Hepatocyte (in vitro differentiated cells): ENCODE measurements at regions not wholly inside any gene's neighbourhood (a gene's known extent, or its start where the extent isn't known, plus 50 kb on each side); places are given as distances from the start of the nearest gene placed in this dataset.

Source experiments
- DNase-seq: peaks from one replicate; pipeline ENCODE4 v3.0.0-alpha.2; 2016; ENCODE audit warnings: low spot score
- H2AFZ ChIP-seq: fragments of 200-600 bp; sonication (generic); 2 replicates; pipeline ENCODE4 v1.6.0; 2016; ENCODE audit warnings: antibody characterized with exemption, mild to moderate bottlenecking
- H3K27ac ChIP-seq: fragments of 200-600 bp; sonication (generic); 2 replicates; pipeline ENCODE4 v1.5.1; 2016; ENCODE audit warnings: mild to moderate bottlenecking
- H3K27me3 ChIP-seq: fragments of 200-600 bp; sonication (generic); 2 replicates; pipeline ENCODE4 v1.6.1; 2016
- H3K36me3 ChIP-seq: fragments of 200-600 bp; sonication (generic); replicated peaks from 2 replicates; pipeline ENCODE4 v1.5.1; 2016; ENCODE audit warnings: low read depth; ENCODE audit not compliant: insufficient read depth
- H3K4me1 ChIP-seq: fragments of 200-600 bp; sonication (generic); 2 replicates; pipeline ENCODE4 v1.5.1; 2016; ENCODE audit warnings: mild to moderate bottlenecking, moderate library complexity; ENCODE audit not compliant: insufficient read depth
- H3K4me2 ChIP-seq: fragments of 200-600 bp; sonication (generic); 2 replicates; pipeline ENCODE4 v1.6.0; 2016
- H3K4me3 ChIP-seq: fragments of 200-600 bp; sonication (generic); 2 replicates; pipeline ENCODE4 v1.5.1; 2016; ENCODE audit warnings: mild to moderate bottlenecking
- H3K79me2 ChIP-seq: fragments of 200-600 bp; sonication (generic); 2 replicates; pipeline ENCODE4 v1.6.0; 2017; ENCODE audit warnings: mild to moderate bottlenecking
- H3K9me2 ChIP-seq: fragments of 200-600 bp; sonication (generic); replicated peaks from 2 replicates; pipeline ENCODE4 v1.6.0; 2017; ENCODE audit warnings: mild to moderate bottlenecking; ENCODE audit not compliant: insufficient read depth
- H3K9me3 ChIP-seq: fragments of 200-600 bp; sonication (generic); 2 replicates; pipeline ENCODE4 v1.5.1; 2016; ENCODE audit warnings: low read depth, mild to moderate bottlenecking
- H4K20me1 ChIP-seq: fragments of 200-600 bp; sonication (generic); 2 replicates; pipeline ENCODE4 v1.6.0; 2016; ENCODE audit warnings: mild to moderate bottlenecking; ENCODE audit not compliant: insufficient read depth, poor library complexity, severe bottlenecking
- EZH2 ChIP-seq: fragments of 200-600 bp; sonication (generic); IDR thresholded peaks from 2 replicates; pipeline ENCODE4 v1.6.1; 2016; ENCODE audit warnings: antibody characterized with exemption, mild to moderate bottlenecking, borderline replicate concordance
- EZH2phosphoT487 ChIP-seq: fragments of 200-600 bp; sonication (generic); IDR thresholded peaks from one replicate; pipeline ENCODE4 v1.6.1; 2018; ENCODE audit warnings: antibody characterized with exemption, mild to moderate bottlenecking, low read depth, moderate library complexity; ENCODE audit not compliant: unreplicated experiment, severe bottlenecking
- whole genome bisulfite sequencing: methylation state at CpG from one replicate; pipeline ENCODE4 v1.1.6; 2016; ENCODE audit warnings: low lambda C conversion rate; ENCODE audit errors: missing lambda C conversion rate; 5-methylcytosine and 5-hydroxymethylcytosine counted together
- TF ChIP-seq, protein P1 (sequence below): fragments of 200-600 bp; sonication (generic); IDR thresholded peaks from 2 replicates; pipeline ENCODE4 v1.5.1; 2016; ENCODE audit warnings: antibody characterized with exemption, mild to moderate bottlenecking; ENCODE audit not compliant: poor library complexity

DNA sequence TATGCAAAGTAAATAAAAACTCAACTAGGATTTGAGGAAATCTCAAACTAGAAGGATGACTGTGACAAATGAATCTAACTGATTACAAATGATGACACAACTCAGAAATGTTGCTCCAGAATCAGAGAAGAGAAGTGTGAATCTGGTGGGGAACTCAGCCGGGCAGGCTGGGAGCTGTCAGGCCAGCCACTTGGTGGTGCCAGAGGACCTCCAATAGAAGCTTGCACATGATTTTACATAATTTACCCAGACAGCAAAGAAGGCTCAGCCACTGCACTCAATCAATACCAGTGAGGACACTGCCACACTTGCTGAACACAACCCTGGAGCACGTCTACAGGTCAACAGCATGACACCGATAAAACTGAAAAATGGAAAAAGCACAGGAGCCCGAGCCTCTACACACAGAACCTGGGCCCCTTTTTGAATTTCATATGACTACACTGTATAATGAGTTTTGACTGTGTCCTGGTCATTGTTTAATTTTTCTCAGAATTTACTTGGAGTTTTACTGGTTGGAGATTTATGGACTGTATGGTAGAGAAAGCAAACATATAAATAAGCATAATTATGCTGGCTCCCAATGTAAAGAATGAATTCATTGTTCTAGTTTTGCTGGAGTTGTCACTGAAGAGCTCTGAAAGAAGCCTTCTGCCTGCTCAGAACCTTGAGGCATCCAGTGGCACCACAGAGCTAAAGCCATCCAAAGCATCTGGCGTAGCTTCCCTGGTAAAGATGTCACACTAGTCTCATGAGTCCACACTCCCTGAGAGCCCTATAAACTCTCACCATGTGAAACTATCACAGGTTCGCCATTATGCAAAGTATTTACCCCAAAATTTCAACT lies 296.5 kb downstream of the THBS2 start:
- Histone ChIP-seq H3K4me3 (no peak overlapping the region), H3K4me1 (no peaks in the 10 kb centered on the region), H4K20me1 (no peaks in the 10 kb centered on the region), H3K4me2 (no peak overlapping the region), H3K27ac (no peak overlapping the region), H3K9me3 (no peaks in the 10 kb centered on the region), H3K27me3 (no peaks in the 10 kb centered on the region), H3K9me2 (no peaks in the 10 kb centered on the region), H3K36me3 (no peaks in the 10 kb centered on the region), H2AFZ (no peak overlapping the region), H3K79me2 (no peaks in the 10 kb centered on the region)
- peak; percentile 85 for DNase-seq
- TF ChIP-seq, protein P1, sequence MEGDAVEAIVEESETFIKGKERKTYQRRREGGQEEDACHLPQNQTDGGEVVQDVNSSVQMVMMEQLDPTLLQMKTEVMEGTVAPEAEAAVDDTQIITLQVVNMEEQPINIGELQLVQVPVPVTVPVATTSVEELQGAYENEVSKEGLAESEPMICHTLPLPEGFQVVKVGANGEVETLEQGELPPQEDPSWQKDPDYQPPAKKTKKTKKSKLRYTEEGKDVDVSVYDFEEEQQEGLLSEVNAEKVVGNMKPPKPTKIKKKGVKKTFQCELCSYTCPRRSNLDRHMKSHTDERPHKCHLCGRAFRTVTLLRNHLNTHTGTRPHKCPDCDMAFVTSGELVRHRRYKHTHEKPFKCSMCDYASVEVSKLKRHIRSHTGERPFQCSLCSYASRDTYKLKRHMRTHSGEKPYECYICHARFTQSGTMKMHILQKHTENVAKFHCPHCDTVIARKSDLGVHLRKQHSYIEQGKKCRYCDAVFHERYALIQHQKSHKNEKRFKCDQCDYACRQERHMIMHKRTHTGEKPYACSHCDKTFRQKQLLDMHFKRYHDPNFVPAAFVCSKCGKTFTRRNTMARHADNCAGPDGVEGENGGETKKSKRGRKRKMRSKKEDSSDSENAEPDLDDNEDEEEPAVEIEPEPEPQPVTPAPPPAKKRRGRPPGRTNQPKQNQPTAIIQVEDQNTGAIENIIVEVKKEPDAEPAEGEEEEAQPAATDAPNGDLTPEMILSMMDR: peak; percentile 96
- TF ChIP-seq EZH2phosphoT487: no peak
- no peak for TF ChIP-seq EZH2
- WGBS: 54% methylated on average over 6 of the region's 6 CpGs

DNA sequence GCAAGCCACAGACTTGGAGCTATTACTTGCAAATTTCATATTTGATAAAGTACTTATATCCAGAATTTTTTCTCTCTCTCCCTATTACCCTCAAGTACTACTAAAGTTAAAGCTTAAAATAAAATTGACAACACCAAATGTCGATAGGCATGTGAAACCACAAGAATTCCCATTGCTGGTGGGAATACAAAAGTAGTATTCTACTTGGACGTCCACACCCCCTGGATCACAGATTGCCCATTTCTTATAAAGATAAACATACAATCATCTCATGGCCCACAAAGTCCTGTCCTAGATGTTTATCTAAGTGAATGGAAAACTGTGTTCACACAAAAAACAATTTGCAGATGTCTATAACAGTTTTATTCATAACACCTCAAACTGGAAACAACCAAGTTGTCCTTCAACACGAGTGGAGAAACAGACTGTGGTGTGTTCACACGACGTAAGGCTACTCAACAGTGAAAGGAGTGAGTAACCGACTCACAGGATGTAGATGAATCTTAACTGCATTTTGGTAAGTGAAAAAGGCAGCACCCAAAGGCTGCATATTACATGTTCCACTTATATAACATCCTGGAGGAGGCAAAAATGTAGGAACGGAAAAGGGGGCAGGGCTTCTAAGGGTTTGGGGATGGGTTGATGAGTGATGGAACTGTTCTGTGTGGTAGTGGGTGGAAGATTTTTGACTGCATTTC lies 297.4 kb downstream of the THBS2 start:
- H3K4me3 ChIP-seq: no peak overlapping the region
- H3K9me3 ChIP-seq: no peaks in the 10 kb centered on the region
- H3K79me2 ChIP-seq: no peaks in the 10 kb centered on the region
- TF ChIP-seq, protein P1: no peak
- TF ChIP-seq EZH2phosphoT487 (no peak), EZH2 (no peak)
- H3K27me3 ChIP-seq: no peaks in the 10 kb centered on the region
- H2AFZ ChIP-seq: no peak overlapping the region
- H4K20me1 ChIP-seq: no peaks in the 10 kb centered on the region
- no peaks in the 10 kb centered on the region for H3K36me3 ChIP-seq
- no peaks in the 10 kb centered on the region for H3K4me1 ChIP-seq
- no peak for DNase-seq
- no peak overlapping the region for H3K4me2 ChIP-seq
- no peaks in the 10 kb centered on the region for H3K9me2 ChIP-seq
- WGBS: 71% methylated on average over 7 of the region's 7 CpGs
- no peak overlapping the region for H3K27ac ChIP-seq

DNA sequence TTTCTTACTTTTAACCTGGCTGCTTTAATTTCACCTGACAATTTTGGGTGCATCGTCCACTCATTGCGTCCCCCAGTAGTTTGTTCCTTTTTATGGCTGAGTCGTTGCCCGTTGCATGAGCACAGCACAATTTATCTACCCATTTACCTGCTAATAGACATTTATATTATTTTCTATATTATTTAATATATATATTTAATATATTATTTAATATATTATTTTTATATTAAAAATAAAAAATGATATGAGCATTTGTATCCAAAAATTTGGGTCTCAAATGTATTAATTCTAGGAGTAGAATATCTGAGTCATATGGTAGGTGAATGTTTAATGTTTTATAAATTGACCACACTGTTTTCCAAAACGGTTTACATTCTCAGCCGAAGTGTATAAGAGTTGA lies 300.2 kb downstream of the THBS2 start:
- Histone ChIP-seq H3K79me2 (no peaks in the 10 kb centered on the region), H4K20me1 (no peaks in the 10 kb centered on the region), H3K36me3 (no peaks in the 10 kb centered on the region), H3K4me3 (no peak overlapping the region), H3K27ac (no peak overlapping the region), H3K9me2 (no peaks in the 10 kb centered on the region), H2AFZ (no peak overlapping the region), H3K9me3 (no peaks in the 10 kb centered on the region), H3K4me1 (no peaks in the 10 kb centered on the region), H3K4me2 (no peak overlapping the region), H3K27me3 (no peaks in the 10 kb centered on the region)
- no peak for DNase-seq
- 96% methylated on average over 6 of the region's 6 CpGs for WGBS
- no peak for TF ChIP-seq EZH2phosphoT487
- no peak for TF ChIP-seq EZH2
- TF ChIP-seq, protein P1: no peak
